NOMO-1 treated with dmso at 0.1 percent for 144 hours (cell line): ENCODE measurements at regions not wholly inside any gene's neighbourhood (a gene's known extent, or its start where the extent isn't known, plus 50 kb on each side); places are given as distances from the start of the nearest gene placed in this dataset.

Experiments used
- DNase-seq: peaks from one replicate; lab custom pipeline; 2025; ENCODE audit not compliant: unreplicated experiment; lab: John Stamatoyannopoulos, UW

GRCh38 chr4:108219998-108220397 is 51.3 kb upstream of the LEF1 start:
- no peak for DNase-seq
